ENCODE measurements at regions not wholly inside any gene's neighbourhood (a gene's known extent, or its start where the extent isn't known, plus 50 kb on each side); places are given as distances from the start of the nearest gene placed in this dataset.

- TF ChIP-seq EZH2 (IDR thresholded peaks at IDR 0.05; ENCODE audit: insufficient read depth, poor library complexity, severe bottlenecking) = no peak
- TF ChIP-seq EZH2phosphoT487 (IDR thresholded peaks at IDR 0.05; ENCODE audit: insufficient read depth, low read depth) = no peak
Measured at GRCh38 chr3:8441969-8442559, 59.6 kb upstream of the LMCD1 start.

Measured in GM23248 (cell line).